ENCODE measurements at regions not wholly inside any gene's neighbourhood (a gene's known extent, or its start where the extent isn't known, plus 50 kb on each side); places are given as distances from the start of the nearest gene placed in this dataset.

GRCh38 chr3:171548917-171549316, 88.7 kb upstream of the TNIK start:
- H3K4me3 ChIP-seq = no peak overlapping the region
- H3K27ac ChIP-seq = no peak overlapping the region
- H3K9me3 ChIP-seq = no peaks in the 10 kb centered on the region
- TF ChIP-seq, protein P1, sequence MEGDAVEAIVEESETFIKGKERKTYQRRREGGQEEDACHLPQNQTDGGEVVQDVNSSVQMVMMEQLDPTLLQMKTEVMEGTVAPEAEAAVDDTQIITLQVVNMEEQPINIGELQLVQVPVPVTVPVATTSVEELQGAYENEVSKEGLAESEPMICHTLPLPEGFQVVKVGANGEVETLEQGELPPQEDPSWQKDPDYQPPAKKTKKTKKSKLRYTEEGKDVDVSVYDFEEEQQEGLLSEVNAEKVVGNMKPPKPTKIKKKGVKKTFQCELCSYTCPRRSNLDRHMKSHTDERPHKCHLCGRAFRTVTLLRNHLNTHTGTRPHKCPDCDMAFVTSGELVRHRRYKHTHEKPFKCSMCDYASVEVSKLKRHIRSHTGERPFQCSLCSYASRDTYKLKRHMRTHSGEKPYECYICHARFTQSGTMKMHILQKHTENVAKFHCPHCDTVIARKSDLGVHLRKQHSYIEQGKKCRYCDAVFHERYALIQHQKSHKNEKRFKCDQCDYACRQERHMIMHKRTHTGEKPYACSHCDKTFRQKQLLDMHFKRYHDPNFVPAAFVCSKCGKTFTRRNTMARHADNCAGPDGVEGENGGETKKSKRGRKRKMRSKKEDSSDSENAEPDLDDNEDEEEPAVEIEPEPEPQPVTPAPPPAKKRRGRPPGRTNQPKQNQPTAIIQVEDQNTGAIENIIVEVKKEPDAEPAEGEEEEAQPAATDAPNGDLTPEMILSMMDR (IDR thresholded peaks at IDR 0.05) = no peak
- no peaks in the 10 kb centered on the region for H3K4me1 ChIP-seq
- H3K36me3 ChIP-seq = no peaks in the 10 kb centered on the region
- ATAC-seq = no peak
- intact Hi-C loops (cut with DNase I) = no loop called here
- no peaks in the 10 kb centered on the region for H3K27me3 ChIP-seq (ENCODE audit: low read depth)
- DNase-seq = no peak

- no peak overlapping the region for H3K4me3 ChIP-seq
Measured at GRCh38 chr3:171543759-171544300, 83.6 kb upstream of the TNIK start.

GRCh38 chr3:171542976-171543375, 82.8 kb upstream of the TNIK start:
- no peaks in the 10 kb centered on the region for H3K36me3 ChIP-seq
- TF ChIP-seq, protein P1 (IDR thresholded peaks at IDR 0.05) = no peak
- no peak overlapping the region for H3K4me3 ChIP-seq
- no peaks in the 10 kb centered on the region for H3K4me1 ChIP-seq
- H3K27ac ChIP-seq = no peak overlapping the region
- no peaks in the 10 kb centered on the region for H3K27me3 ChIP-seq (ENCODE audit: low read depth)
- H3K9me3 ChIP-seq = no peaks in the 10 kb centered on the region
- ATAC-seq (no peak), DNase-seq (no peak)
- intact Hi-C loops (cut with DNase I) = no loop called here

More at GRCh38 chr3:171543759-171544300, 83.6 kb upstream of the TNIK start:
- Histone ChIP-seq H3K27ac (no peak overlapping the region), H3K9me3 (no peaks in the 10 kb centered on the region), H3K27me3 (ENCODE audit: low read depth) (no peaks in the 10 kb centered on the region), H3K36me3 (no peaks in the 10 kb centered on the region), H3K4me1 (no peaks in the 10 kb centered on the region)
- peak; percentile 35 to 44 for ATAC-seq
- intact Hi-C loops (cut with DNase I) = no loop called here
- TF ChIP-seq, protein P1 (IDR thresholded peaks at IDR 0.05) = no peak
- DNase-seq = no peak

DNA sequence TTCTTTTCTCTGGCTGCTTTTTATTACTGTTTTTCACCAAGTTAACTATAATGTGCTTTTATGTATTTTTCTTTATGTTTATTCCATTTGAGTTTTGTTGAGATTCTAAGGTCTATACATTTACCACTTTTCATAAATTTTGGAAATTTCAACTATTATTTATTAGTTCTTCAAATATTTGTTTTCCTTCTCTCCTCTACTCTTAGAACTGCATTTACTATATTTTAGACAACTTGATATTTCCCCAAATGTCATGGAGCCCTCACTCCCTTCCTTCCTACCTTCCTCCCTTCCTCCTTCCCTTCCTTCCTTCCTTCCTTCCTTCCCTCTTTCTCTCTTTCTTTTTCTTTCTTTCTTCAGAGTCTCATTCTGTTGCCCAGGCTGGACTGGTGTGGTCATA, 81.4 kb upstream of the TNIK start:
- ATAC-seq (no peak), DNase-seq (no peak)
- TF ChIP-seq, protein P1 (IDR thresholded peaks at IDR 0.05) = no peak
- Histone ChIP-seq H3K4me1 (no peaks in the 10 kb centered on the region), H3K9me3 (no peaks in the 10 kb centered on the region), H3K27me3 (ENCODE audit: low read depth) (no peaks in the 10 kb centered on the region), H3K36me3 (no peaks in the 10 kb centered on the region), H3K27ac (no peak overlapping the region), H3K4me3 (no peak overlapping the region)
- intact Hi-C loops (cut with DNase I) = no loop called here

DNA sequence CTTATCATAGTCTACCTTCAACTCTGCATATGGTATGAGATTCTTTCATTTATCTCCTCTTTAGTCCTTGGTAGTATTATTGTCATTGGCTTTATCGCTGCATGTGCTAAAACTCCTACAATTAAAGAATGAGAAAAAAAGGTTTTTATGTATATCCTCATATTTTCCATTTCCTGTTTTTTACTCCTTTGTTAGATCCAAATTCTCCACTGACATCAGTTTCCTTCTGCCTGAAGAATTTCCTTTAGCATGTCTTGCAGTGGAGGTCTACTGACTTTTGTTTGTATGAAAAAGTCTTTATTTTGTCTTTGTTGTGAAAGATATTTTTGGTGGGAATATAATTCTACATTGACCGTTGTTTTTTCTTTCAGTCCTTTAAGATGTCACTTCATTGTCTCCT, 81.0 kb upstream of the TNIK start:
- TF ChIP-seq, protein P1 (IDR thresholded peaks at IDR 0.05) = no peak
- Histone ChIP-seq H3K9me3 (no peaks in the 10 kb centered on the region), H3K27ac (no peak overlapping the region), H3K4me3 (no peak overlapping the region), H3K36me3 (no peaks in the 10 kb centered on the region), H3K27me3 (ENCODE audit: low read depth) (no peaks in the 10 kb centered on the region), H3K4me1 (no peaks in the 10 kb centered on the region)
- intact Hi-C loops (cut with DNase I) = no loop called here
- ATAC-seq = no peak
- no peak for DNase-seq

- DNase-seq = no peak
- TF ChIP-seq, protein P1 (IDR thresholded peaks at IDR 0.05) = no peak
- H3K9me3 ChIP-seq = no peaks in the 10 kb centered on the region
- intact Hi-C loops (cut with DNase I) = no loop called here
- no peaks in the 10 kb centered on the region for H3K36me3 ChIP-seq
- ATAC-seq = no peak
- H3K27ac ChIP-seq = no peak overlapping the region
- H3K27me3 ChIP-seq (ENCODE audit: low read depth) = no peaks in the 10 kb centered on the region
- no peak overlapping the region for H3K4me3 ChIP-seq
- H3K4me1 ChIP-seq = no peaks in the 10 kb centered on the region
Measured at GRCh38 chr3:171535799-171536198, 75.6 kb upstream of the TNIK start.

Data from lower lobe of right lung (tissue), 2 donors.